Endothelial cell of umbilical vein (primary cell): ENCODE measurements at regions not wholly inside any gene's neighbourhood (a gene's known extent, or its start where the extent isn't known, plus 50 kb on each side); places are given as distances from the start of the nearest gene placed in this dataset.

Source experiments
- BruUV-seq: library from RNA; stranded (reverse); fragments of 400-500 nt; replicated peaks from 2 replicates; lab custom pipeline; 2021; lab: Mats Ljungman, UMichigan
- CTCF ChIA-PET: fragments of 300-600, 350-600 bp; sonication (Branson Sonifier 250); formaldehyde crosslinking; loops from one replicate; lab custom pipeline; 2021; ENCODE audit warnings: antibody characterized with exemption, inconsistent platforms; lab: Charles Lee
- POLR2A ChIA-PET: fragments of 300-600, 350-600 bp; sonication (Branson Sonifier 250); formaldehyde crosslinking; loops from one replicate; lab custom pipeline; 2021; ENCODE audit warnings: antibody characterized with exemption, inconsistent platforms; lab: Charles Lee
- DNase-seq: peaks from one replicate; pipeline ENCODE4 v3.0.0-alpha.2; 2011; ENCODE audit warnings: low read depth, low spot score
- FAIRE-seq: peaks from 2 replicates; lab custom pipeline; 2011; peaks lifted over from hg19 to GRCh38; lab: Jason Lieb, UNC
- H2AFZ ChIP-seq: 2 replicates; pipeline ENCODE4 v1.6.0; 2012; ENCODE audit warnings: low read depth, low read length, control low read depth, inconsistent platforms
- H3K27ac ChIP-seq: 2 replicates; pipeline ENCODE4 v1.5.1; 2011; ENCODE audit warnings: low read depth, mild to moderate bottlenecking, control low read depth, low read length, moderate library complexity; ENCODE audit not compliant: insufficient read depth
- H3K27me3 ChIP-seq, 2 experiments: 2 replicates each; pipeline versions ENCODE4 v1.6.0 to v1.6.1; 2011; ENCODE audit warnings: low read length in 2 of 2, mixed read lengths in 1 of 2; ENCODE audit not compliant: control insufficient read depth in 2 of 2, insufficient read depth in 2 of 2
- H3K36me3 ChIP-seq, 2 experiments: 2 replicates in 1 of 2; 3 replicates in 1 of 2; pipeline ENCODE4 v1.5.1; 2011; ENCODE audit warnings: low read length in 2 of 2, mild to moderate bottlenecking in 1 of 2, moderate library complexity in 1 of 2; ENCODE audit not compliant: control insufficient read depth in 2 of 2, insufficient read depth in 2 of 2; ENCODE audit errors: extremely low read depth in 1 of 2
- H3K4me1 ChIP-seq: 3 replicates; pipeline ENCODE4 v1.5.1; 2011; ENCODE audit warnings: mild to moderate bottlenecking, low read length; ENCODE audit not compliant: control insufficient read depth, insufficient read depth; ENCODE audit errors: extremely low read depth
- H3K4me2 ChIP-seq: 2 replicates; pipeline ENCODE4 v1.6.1; 2011; ENCODE audit warnings: low read length, control low read depth, mixed read lengths; ENCODE audit not compliant: insufficient read depth
- H3K4me3 ChIP-seq, 3 experiments: fragments of 200-600 bp in 1 of 3; sonication (generic), shearing (Covaris generic) in 1 of 3; replicated peaks in 1 of 3; 2 replicates each; pipeline ENCODE4 v1.5.1; 2011 to 2016; ENCODE audit warnings: control low read depth in 3 of 3, low read length in 3 of 3, mild to moderate bottlenecking in 2 of 3, inconsistent platforms in 1 of 3, low read depth in 1 of 3, moderate library complexity in 1 of 3; ENCODE audit not compliant: insufficient read depth in 1 of 3
- H3K79me2 ChIP-seq: 2 replicates; pipeline ENCODE4 v1.6.0; 2012; ENCODE audit warnings: low read length, inconsistent platforms; ENCODE audit not compliant: control insufficient read depth, insufficient read depth
- H3K9ac ChIP-seq: replicated peaks from 2 replicates; pipeline ENCODE3; 2011; ENCODE audit warnings: low read length, control low read depth; ENCODE audit not compliant: insufficient read depth; ENCODE audit errors: extremely low read depth
- H3K9me1 ChIP-seq: replicated peaks from 3 replicates; pipeline ENCODE4 v1.6.0; 2011; ENCODE audit warnings: mild to moderate bottlenecking, low read length; ENCODE audit not compliant: control insufficient read depth, insufficient read depth; ENCODE audit errors: extremely low read depth
- H3K9me3 ChIP-seq: replicated peaks from 2 replicates; pipeline ENCODE4 v1.5.1; 2012; ENCODE audit warnings: low read length, inconsistent platforms; ENCODE audit not compliant: control insufficient read depth, insufficient read depth
- H4K20me1 ChIP-seq: replicated peaks from 2 replicates; pipeline ENCODE3; 2011; ENCODE audit warnings: mild to moderate bottlenecking, low read length; ENCODE audit not compliant: control insufficient read depth, insufficient read depth; ENCODE audit errors: extremely low read depth
- CTCF ChIP-seq, 2 donors: IDR thresholded peaks; 1 replicate in 1 of 2; 2 replicates in 1 of 2; pipeline ENCODE4 v1.5.1; 2011; ENCODE audit warnings: low read length in 2 of 2, mild to moderate bottlenecking in 2 of 2, moderate library complexity in 2 of 2, control low read depth in 1 of 2, inconsistent platforms in 1 of 2, low read depth in 1 of 2; ENCODE audit not compliant: insufficient read depth in 1 of 2; ENCODE audit errors: extremely low read depth in 1 of 2
- EZH2 ChIP-seq: IDR thresholded peaks from 2 replicates; pipeline ENCODE4 v1.6.1; 2012; ENCODE audit warnings: borderline replicate concordance, low read depth, mild to moderate bottlenecking, moderate library complexity, low read length, inconsistent platforms; ENCODE audit not compliant: severe bottlenecking
- FOS ChIP-seq: IDR thresholded peaks from 2 replicates; pipeline ENCODE4 v1.6.1; 2011; ENCODE audit warnings: mild to moderate bottlenecking, low read length, moderate library complexity, borderline replicate concordance; ENCODE audit not compliant: insufficient read depth
- GATA2 ChIP-seq: IDR thresholded peaks from 2 replicates; pipeline ENCODE4 v1.7.0; 2011; ENCODE audit warnings: low read depth, mild to moderate bottlenecking, moderate library complexity, mixed read lengths, low read length; ENCODE audit not compliant: insufficient read length, insufficient read depth
- JUN ChIP-seq: IDR thresholded peaks from 2 replicates; pipeline ENCODE4 v1.6.1; 2011; ENCODE audit warnings: borderline replicate concordance, low read depth; ENCODE audit not compliant: insufficient read length, insufficient read depth
- MYC ChIP-seq: IDR thresholded peaks from one replicate; pipeline ENCODE4 v1.6.1; 2011; ENCODE audit warnings: mild to moderate bottlenecking, low read depth, low read length
- POLR2A ChIP-seq: IDR thresholded peaks from 2 replicates; pipeline ENCODE4 v1.6.1; 2012; ENCODE audit warnings: low read depth, mild to moderate bottlenecking, control low read depth, low read length
- POLR2AphosphoS5 ChIP-seq: IDR thresholded peaks from 2 replicates; pipeline ENCODE4 v1.6.1; 2012; ENCODE audit warnings: low read depth, mild to moderate bottlenecking, control low read depth, low read length, moderate library complexity; ENCODE audit not compliant: insufficient read depth
- dilution Hi-C: fragments of 300-500 bp; cut with MboI; formaldehyde crosslinking; loops from one replicate; pipeline ENCODE4 v1.15.0; 2019; ENCODE audit warnings: low sequenced_read_pairs; ENCODE audit not compliant: extremely low pct_ligation_motif_present
- intact Hi-C: fragments of 100-400 bp; cut with micrococcal nuclease; formaldehyde crosslinking; loops from one replicate; pipeline ENCODE4 v1.10.0; 2022
- TF ChIP-seq, protein P1 (sequence below): IDR thresholded peaks from 2 replicates; pipeline ENCODE4 v1.6.1; 2011; ENCODE audit not compliant: insufficient read depth, insufficient read length

DNA sequence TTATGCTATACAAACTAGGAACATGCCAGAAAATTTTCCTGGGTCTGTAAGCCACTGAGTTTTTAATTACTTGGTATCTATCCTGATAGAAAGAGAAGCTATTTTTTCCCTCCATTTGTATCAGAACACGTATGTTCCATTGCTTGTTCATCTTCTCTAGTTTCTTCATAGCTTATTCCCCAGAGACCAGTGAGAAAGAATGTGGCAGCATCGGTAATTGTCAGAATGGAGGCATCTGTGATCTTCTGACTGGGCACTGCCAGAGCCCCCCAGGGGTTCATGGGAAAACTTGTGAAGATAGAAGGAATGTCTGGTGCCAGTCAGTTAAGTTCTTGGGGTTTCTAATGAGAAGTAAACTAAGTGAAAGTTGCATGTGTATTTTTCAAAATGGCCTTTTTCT lies 720.2 kb upstream of the GOLIM4 start:
- Histone ChIP-seq H3K9me3 (no peaks in the 10 kb centered on the region), H3K27me3 (peaks cover 8 to 20% of the 10 kb centered on the region in 2 experiments), H3K9me1 (no peaks in the 10 kb centered on the region), H3K79me2 (no peaks in the 10 kb centered on the region), H3K4me1 (no peaks in the 10 kb centered on the region), H2AFZ (no peak overlapping the region), H3K4me3 (no peak overlapping the region), H3K9ac (no peak overlapping the region), H3K4me2 (no peak overlapping the region), H4K20me1 (no peaks in the 10 kb centered on the region), H3K36me3 (no peaks in the 10 kb centered on the region), H3K27ac (no peak overlapping the region)
- BruUV-seq: no TSS peak
- DNase-seq (no peak), FAIRE-seq (no peak)
- ChIA-PET CTCF (interaction anchor here (1.0 to 3.7 kb wide), 3 partner anchors 13 to 31 kb away, joined by 4 to 19 read pairs (median 4); no protein-coding TSS in a partner anchor), POLR2A (no interaction called here)
- dilution Hi-C loops (no loop called here), intact Hi-C loops (no loop called here)
- TF ChIP-seq POLR2A (no peak), EZH2 (no peak), JUN (no peak), MYC (no peak), GATA2 (no peak), FOS (no peak), POLR2AphosphoS5 (no peak), CTCF (IDR thresholded peaks at IDR 0.05; ENCODE audit: extremely low read depth in 1 of 2, insufficient read depth in 1 of 2, low read depth in 1 of 2, low read length in 2 of 2) (no peak)
- TF ChIP-seq, protein P1, sequence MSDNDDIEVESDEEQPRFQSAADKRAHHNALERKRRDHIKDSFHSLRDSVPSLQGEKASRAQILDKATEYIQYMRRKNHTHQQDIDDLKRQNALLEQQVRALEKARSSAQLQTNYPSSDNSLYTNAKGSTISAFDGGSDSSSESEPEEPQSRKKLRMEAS: no peak
